GM12864 (cell line): ENCODE measurements at regions not wholly inside any gene's neighbourhood (a gene's known extent, or its start where the extent isn't known, plus 50 kb on each side); places are given as distances from the start of the nearest gene placed in this dataset.

ENCODE experiments used
- DNase-seq: peaks from one replicate; pipeline ENCODE4 v3.0.0-alpha.2; 2011; ENCODE audit warnings: low read depth
- H3K4me3 ChIP-seq: 2 replicates; pipeline ENCODE4 v1.5.1; 2011; ENCODE audit warnings: mild to moderate bottlenecking, low read depth, low read length, control low read depth
- TF ChIP-seq, protein P1 (sequence below): IDR thresholded peaks from 2 replicates; pipeline ENCODE4 v1.5.1; 2011; ENCODE audit warnings: low read depth, mild to moderate bottlenecking, moderate library complexity, low read length, control low read depth, inconsistent platforms; ENCODE audit errors: missing control alignments

DNA sequence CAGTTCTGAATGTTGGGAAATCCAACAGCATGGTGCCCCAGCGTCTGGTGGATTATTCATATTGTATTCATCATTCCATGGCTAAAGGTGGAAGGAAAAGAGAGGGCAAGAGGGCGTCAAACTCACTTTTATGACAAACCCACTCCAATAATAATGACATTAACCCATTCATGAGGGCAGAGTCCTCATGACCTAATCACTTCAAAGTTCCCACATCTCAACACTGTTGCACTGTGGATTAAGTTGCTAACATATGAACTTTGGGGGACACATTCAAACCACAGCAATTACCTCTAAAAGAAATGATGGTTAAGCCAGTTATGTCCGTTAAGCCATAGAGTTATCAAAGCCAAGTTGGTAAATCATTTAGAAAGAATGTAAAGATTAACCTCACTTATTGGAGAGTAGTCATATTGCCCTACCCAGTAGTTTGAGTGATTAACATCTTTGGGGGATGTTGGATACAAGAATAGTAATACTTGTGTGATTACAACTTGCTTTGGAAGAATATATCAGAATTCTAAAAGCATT lies 212.4 kb upstream of the FLRT2 start:
- H3K4me3 ChIP-seq: no peak overlapping the region
- no peak for DNase-seq
- TF ChIP-seq, protein P1, sequence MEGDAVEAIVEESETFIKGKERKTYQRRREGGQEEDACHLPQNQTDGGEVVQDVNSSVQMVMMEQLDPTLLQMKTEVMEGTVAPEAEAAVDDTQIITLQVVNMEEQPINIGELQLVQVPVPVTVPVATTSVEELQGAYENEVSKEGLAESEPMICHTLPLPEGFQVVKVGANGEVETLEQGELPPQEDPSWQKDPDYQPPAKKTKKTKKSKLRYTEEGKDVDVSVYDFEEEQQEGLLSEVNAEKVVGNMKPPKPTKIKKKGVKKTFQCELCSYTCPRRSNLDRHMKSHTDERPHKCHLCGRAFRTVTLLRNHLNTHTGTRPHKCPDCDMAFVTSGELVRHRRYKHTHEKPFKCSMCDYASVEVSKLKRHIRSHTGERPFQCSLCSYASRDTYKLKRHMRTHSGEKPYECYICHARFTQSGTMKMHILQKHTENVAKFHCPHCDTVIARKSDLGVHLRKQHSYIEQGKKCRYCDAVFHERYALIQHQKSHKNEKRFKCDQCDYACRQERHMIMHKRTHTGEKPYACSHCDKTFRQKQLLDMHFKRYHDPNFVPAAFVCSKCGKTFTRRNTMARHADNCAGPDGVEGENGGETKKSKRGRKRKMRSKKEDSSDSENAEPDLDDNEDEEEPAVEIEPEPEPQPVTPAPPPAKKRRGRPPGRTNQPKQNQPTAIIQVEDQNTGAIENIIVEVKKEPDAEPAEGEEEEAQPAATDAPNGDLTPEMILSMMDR: no peak

DNA sequence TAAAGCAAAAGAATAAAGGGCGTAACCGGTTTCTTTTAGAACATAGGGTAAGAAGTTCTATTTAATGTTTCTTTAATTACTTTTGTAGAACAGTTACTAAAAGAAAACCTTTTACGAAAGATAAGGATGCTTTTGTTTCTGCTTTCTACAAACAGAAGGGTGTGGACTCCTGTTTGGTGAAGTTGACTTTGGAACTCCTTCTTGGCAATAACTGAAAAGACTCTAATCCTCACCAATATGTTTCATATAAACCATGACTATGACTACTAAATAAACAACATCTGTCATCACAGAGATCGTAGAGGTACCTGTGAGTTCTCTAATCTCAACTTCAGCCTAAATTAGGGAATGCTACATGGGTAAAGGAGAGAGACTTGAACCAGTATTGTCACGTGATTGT lies 210.8 kb upstream of the FLRT2 start:
- TF ChIP-seq, protein P1: no peak

DNA sequence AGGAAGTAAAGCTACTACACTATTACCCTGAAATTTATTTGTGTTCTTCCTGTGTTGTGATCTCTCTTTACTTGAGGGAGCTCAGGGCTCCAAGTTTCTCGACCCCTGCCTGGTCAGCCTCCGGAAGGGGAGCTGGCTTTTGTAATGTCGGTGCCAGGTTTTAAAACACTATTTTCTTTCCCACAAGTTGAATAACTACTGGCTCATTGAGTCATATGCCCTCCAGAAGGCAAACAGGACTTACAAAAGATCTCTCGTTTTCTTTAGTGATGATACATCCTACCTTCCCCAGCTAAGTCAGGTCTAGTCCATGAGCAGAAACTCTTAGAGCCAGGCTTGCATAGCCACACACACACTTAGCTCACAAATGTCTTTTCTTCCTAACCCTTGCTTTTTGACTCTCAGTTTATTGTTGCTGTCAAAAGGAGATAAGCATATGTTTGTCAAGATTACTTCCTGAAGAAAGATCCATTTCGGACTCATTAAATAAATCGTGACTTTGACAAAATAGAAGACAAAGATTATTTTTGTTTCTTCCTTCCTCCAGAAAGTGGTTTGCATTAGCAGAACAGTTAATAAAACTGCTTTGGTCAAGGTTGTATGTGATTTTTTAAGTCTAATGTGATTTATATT lies 209.8 kb upstream of the FLRT2 start:
- TF ChIP-seq, protein P1: no peak
- H3K4me3 ChIP-seq: no peak overlapping the region
- DNase-seq: no peak

More for the DNA sequence above, 210.8 kb upstream of the FLRT2 start:
- H3K4me3 ChIP-seq: no peak overlapping the region
- no peak for DNase-seq

- no peak for DNase-seq
- TF ChIP-seq, protein P1: no peak
- no peak overlapping the region for H3K4me3 ChIP-seq
Observed at GRCh38 chr14:85325134-85326017, 204.6 kb upstream of the FLRT2 start.

GRCh38 chr14:85332401-85332800 lies 197.5 kb upstream of the FLRT2 start:
- no peak for DNase-seq
- H3K4me3 ChIP-seq: no peak overlapping the region
- TF ChIP-seq, protein P1: no peak

DNA sequence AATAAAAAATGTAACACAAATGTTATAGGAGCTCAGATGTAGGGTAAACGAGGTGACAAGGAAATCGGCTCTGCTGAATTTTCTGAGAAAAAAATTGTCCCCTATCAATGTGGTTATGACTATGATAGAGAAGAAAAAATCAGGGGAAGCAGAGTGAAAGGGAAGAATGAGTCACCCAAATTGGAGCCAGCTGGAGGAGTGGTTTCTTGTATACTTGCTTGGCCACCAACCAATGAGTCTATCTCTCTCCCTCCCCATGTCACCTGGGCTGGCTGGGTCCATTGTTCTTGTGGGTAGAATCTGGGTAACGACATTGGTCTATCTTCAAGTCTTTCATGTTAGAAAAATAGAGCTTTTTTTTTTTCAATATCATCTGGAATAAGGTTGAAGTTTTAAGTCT lies 196.6 kb upstream of the FLRT2 start:
- TF ChIP-seq, protein P1: no peak
- no peak overlapping the region for H3K4me3 ChIP-seq
- DNase-seq: no peak
